A673 (cell line): ENCODE measurements at regions not wholly inside any gene's neighbourhood (a gene's known extent, or its start where the extent isn't known, plus 50 kb on each side); places are given as distances from the start of the nearest gene placed in this dataset.
"Not testable (repeated sequence)": the region's sequence is repeated elsewhere in the genome, so short reads cannot be mapped to it uniquely, and the experiment has no call there.

Source experiments
- BruUV-seq: library from RNA; stranded (reverse); fragments of 400-500 nt; replicated peaks from 2 replicates; lab custom pipeline; 2021; lab: Mats Ljungman, UMichigan
- CTCF ChIA-PET: fragments of 300-600 bp; sonication (Branson Sonifier 250); formaldehyde crosslinking; loops from one replicate; lab custom pipeline; 2022; ENCODE audit warnings: antibody characterized with exemption; lab: Charles Lee
- POLR2A ChIA-PET: fragments of 300-600 bp; sonication (Branson Sonifier 250); formaldehyde crosslinking; loops from one replicate; lab custom pipeline; 2022; ENCODE audit warnings: antibody characterized with exemption; ENCODE audit not compliant: low non-redundant PET; lab: Charles Lee
- DNase-seq: peaks from one replicate; pipeline ENCODE4 v3.0.0-alpha.2; 2015; ENCODE audit warnings: low spot score
- H3K27ac ChIP-seq: fragments of 200-600 bp; sonication (generic); 2 replicates; pipeline ENCODE4 v1.5.1; 2016; ENCODE audit warnings: mixed run types, low read depth, mild to moderate bottlenecking, mixed read lengths, antibody characterized with exemption, low read length; ENCODE audit not compliant: poor library complexity, severe bottlenecking
- H3K27me3 ChIP-seq: fragments of 200-600 bp; sonication (generic); replicated peaks from 2 replicates; pipeline ENCODE4 v1.6.1; 2017; ENCODE audit warnings: mixed run types, low read depth, mild to moderate bottlenecking, mixed read lengths, antibody characterized with exemption, low read length; ENCODE audit not compliant: insufficient read depth, poor library complexity
- H3K36me3 ChIP-seq: fragments of 200-600 bp; sonication (generic); 2 replicates; pipeline ENCODE4 v1.6.1; 2016; ENCODE audit warnings: mixed run types, mild to moderate bottlenecking, mixed read lengths, antibody characterized with exemption, low read length; ENCODE audit not compliant: insufficient read depth, poor library complexity, severe bottlenecking
- H3K4me1 ChIP-seq: fragments of 200-600 bp; sonication (generic); 2 replicates; pipeline ENCODE4 v1.6.1; 2017; ENCODE audit warnings: mixed run types, mild to moderate bottlenecking, mixed read lengths, antibody characterized with exemption, low read length; ENCODE audit not compliant: insufficient read depth, poor library complexity, severe bottlenecking
- H3K4me3 ChIP-seq: fragments of 200-600 bp; sonication (generic); 2 replicates; pipeline ENCODE4 v1.5.1; 2016; ENCODE audit warnings: low read depth, mixed run types, mild to moderate bottlenecking, mixed read lengths, low read length; ENCODE audit not compliant: poor library complexity, severe bottlenecking
- H3K9me3 ChIP-seq: fragments of 200-600 bp; sonication (generic); 2 replicates; pipeline ENCODE4 v1.6.1; 2016; ENCODE audit warnings: mixed run types, low read depth, mild to moderate bottlenecking, mixed read lengths, antibody characterized with exemption, low read length; ENCODE audit not compliant: poor library complexity, severe bottlenecking
- CTCF ChIP-seq: fragments of 300-800, 200-600 bp; sonication (generic); conservative IDR thresholded peaks from 2 replicates; pipeline ENCODE4 v1.5.1; 2017; ENCODE audit warnings: low read depth, mild to moderate bottlenecking, antibody characterized with exemption, low read length, moderate library complexity, mixed read lengths
- EZH2 ChIP-seq: fragments of 200-600 bp; sonication (generic); IDR thresholded peaks from 2 replicates; pipeline ENCODE4 v1.6.1; 2017; ENCODE audit warnings: borderline replicate concordance, low read depth, mild to moderate bottlenecking, mixed read lengths, antibody characterized with exemption, low read length; ENCODE audit not compliant: poor library complexity, severe bottlenecking
- intact Hi-C: fragments of 100-400 bp; cut with micrococcal nuclease; formaldehyde crosslinking; loops from one replicate; pipeline ENCODE4 v1.10.0; 2022; ENCODE audit not compliant: unreplicated experiment

DNA sequence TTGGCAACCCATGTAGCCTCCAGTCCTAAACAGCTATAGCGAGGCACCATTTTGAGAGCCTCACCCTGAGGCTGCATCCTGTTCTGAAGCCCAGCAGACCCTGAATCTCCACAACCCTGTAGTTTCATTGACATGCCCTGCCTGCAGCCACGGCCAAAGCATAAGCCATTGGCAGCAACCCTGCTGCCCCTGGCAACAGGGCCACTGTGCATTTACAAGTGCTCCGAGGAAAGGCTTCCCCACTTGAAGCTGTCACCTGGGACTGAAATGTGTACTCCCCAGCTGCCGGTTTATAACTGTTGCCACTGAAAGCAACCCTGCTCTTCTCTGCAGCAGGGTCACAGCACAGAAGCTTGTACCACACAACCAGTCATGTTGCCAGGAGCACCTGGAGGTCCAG is 124.2 kb upstream of the OLFM3 start:
- Histone ChIP-seq H3K27ac (no peak overlapping the region), H3K4me1 (no peaks in the 10 kb centered on the region), H3K4me3 (no peak overlapping the region), H3K9me3 (no peaks in the 10 kb centered on the region), H3K36me3 (no peaks in the 10 kb centered on the region), H3K27me3 (no peaks in the 10 kb centered on the region)
- CTCF ChIA-PET = no interaction called here
- POLR2A ChIA-PET = no interaction called here
- intact Hi-C loops = no loop called here
- BruUV-seq = no TSS peak
- no peak for DNase-seq
- TF ChIP-seq CTCF (no peak), EZH2 (no peak)

DNA sequence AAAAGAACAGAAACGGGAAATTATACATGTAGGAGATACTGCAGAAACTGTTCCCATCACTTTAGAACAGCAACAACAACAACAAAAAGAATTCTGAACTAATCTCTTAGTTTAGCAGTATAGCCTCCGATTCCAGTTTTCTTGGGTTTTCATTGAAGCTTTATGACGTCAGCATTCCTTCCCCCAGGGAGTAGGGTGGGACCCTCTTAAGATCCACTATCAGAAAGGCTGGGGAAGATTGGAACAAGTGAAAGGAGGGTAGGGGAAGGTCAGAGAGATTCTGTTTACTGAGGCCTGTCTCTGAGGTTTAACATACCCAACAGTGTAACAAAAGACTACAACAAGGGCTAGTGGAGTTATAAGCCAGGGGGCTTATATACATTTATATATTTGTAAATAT is 121.4 kb upstream of the OLFM3 start:
- POLR2A ChIA-PET = no interaction called here
- H3K4me1 ChIP-seq = no peaks in the 10 kb centered on the region
- DNase-seq = no peak
- BruUV-seq = no TSS peak
- H3K36me3 ChIP-seq = no peaks in the 10 kb centered on the region
- H3K4me3 ChIP-seq = no peak overlapping the region
- H3K27ac ChIP-seq = no peak overlapping the region
- CTCF ChIA-PET = no interaction called here
- intact Hi-C loops = no loop called here
- TF ChIP-seq EZH2 = no peak
- no peak for TF ChIP-seq CTCF
- H3K9me3 ChIP-seq = no peaks in the 10 kb centered on the region
- H3K27me3 ChIP-seq = no peaks in the 10 kb centered on the region

GRCh38 chr1:102110586-102110985 is 113.9 kb upstream of the OLFM3 start:
- no peak for DNase-seq
- ChIA-PET POLR2A (no interaction called here), CTCF (no interaction called here)
- Histone ChIP-seq H3K4me1 (no peaks in the 10 kb centered on the region), H3K9me3 (peaks cover 2% of the 10 kb centered on the region), H3K4me3 (no peak overlapping the region), H3K36me3 (no peaks in the 10 kb centered on the region), H3K27ac (no peak overlapping the region), H3K27me3 (no peaks in the 10 kb centered on the region)
- intact Hi-C loops = no loop called here
- TF ChIP-seq CTCF (no peak), EZH2 (no peak)
- BruUV-seq = no TSS peak

DNA sequence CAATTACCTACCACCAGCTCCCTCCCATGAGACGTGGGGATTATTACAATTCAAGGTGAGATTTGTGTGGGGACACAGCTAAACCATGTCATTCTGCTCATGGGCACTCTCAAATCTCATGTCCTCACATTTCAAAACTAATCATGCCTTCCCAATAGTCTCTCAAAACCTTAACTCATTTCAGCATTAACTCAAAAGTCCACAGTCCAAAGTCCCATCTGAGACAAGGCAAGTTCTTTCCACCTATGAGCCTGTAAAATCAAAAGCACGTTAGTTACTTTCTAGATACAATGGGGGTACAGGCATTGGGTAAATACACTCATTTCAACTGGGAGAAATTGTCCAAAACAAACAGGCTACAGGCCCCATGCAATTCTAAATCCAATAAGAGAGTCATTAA is 112.8 kb upstream of the OLFM3 start:
- H3K4me3 ChIP-seq, H3K9me3 ChIP-seq, POLR2A ChIA-PET, CTCF ChIA-PET, DNase-seq, H3K4me1 ChIP-seq, H3K36me3 ChIP-seq, BruUV-seq, intact Hi-C loops, H3K27me3 ChIP-seq, H3K27ac ChIP-seq: not testable (repeated sequence)
